Nephron (organoid): ENCODE measurements at regions not wholly inside any gene's neighbourhood (a gene's known extent, or its start where the extent isn't known, plus 50 kb on each side); places are given as distances from the start of the nearest gene placed in this dataset.

Experiments
- H3K27ac Mint-ChIP-seq, 3 experiments: 2 replicates each; pipeline ENCODE4 v1.8.0; 2020; ENCODE audit warnings: mixed read lengths in 3 of 3, mild to moderate bottlenecking in 2 of 3, moderate library complexity in 1 of 3
- H3K27me3 Mint-ChIP-seq: 2 replicates; pipeline ENCODE4 v1.8.0; 2021; ENCODE audit warnings: low read depth, mild to moderate bottlenecking, moderate library complexity, mixed read lengths
- H3K36me3 Mint-ChIP-seq: 2 replicates; pipeline ENCODE4 v1.8.0; 2020; ENCODE audit warnings: low read depth, mixed read lengths
- H3K4me1 Mint-ChIP-seq: 2 replicates; pipeline ENCODE4 v1.8.0; 2020; ENCODE audit warnings: mixed read lengths
- H3K4me3 Mint-ChIP-seq, 3 experiments: 2 replicates each; pipeline ENCODE4 v1.8.0; 2020; ENCODE audit warnings: mild to moderate bottlenecking in 3 of 3, mixed read lengths in 3 of 3, moderate library complexity in 2 of 3
- H3K9me3 Mint-ChIP-seq: 2 replicates; pipeline ENCODE4 v1.8.0; 2020; ENCODE audit warnings: mixed read lengths
- TF ChIP-seq, protein P1 (sequence below), 3 experiments: fragments of 200-600 bp; sonication (generic); IDR thresholded peaks; one replicate each; pipeline ENCODE4 v1.5.0; 2021; ENCODE audit warnings: antibody characterized with exemption in 3 of 3; ENCODE audit not compliant: unreplicated experiment in 3 of 3

DNA sequence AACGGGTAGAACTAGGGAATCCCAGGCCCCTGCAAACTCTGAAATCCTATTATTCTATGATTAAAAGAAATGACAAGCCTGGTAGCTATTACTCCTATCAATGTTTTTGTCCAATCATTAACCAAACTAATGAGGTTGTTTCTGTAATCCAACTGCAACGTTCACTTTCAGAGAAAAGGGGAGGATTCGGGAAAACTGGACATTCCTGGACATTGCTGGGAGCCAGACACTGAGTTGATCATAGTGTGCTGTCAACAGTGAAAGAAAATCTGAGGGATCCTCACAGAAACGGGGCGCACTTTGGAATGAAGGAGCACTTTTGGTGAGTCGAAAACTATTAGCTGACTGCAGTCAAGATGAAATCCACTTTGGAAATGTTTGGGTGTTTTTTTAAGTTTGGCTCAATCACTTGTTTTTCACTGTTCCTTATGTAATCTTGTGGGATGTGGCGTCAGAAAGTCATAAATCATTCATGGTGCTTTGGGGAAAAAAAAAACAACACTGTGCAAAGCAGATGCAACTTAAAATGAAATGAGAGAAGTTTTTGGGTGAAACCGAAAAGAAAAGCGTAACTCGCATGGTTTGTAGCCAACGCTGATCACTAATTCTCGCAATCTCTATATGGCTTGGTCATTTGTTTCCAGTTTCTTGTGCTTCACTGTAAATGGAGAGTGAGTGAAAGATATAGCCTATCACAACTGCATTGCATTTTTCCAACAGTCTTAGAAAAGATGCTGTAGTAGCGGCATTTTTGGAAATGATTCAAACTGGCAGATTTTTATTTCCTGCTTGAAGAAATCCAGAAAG lies 51.2 kb upstream of the ADRA1B start:
- peaks cover 16% of the 10 kb centered on the region for H3K4me1 Mint-ChIP-seq
- peak overlapping the region in 2 of 3 experiments; percentile 46 to 57 for H3K4me3 Mint-ChIP-seq
- no peaks in the 10 kb centered on the region for H3K9me3 Mint-ChIP-seq
- peak overlapping the region; percentile 65 to 82 (median 74) for H3K27ac Mint-ChIP-seq
- no peaks in the 10 kb centered on the region for H3K36me3 Mint-ChIP-seq
- TF ChIP-seq, protein P1, sequence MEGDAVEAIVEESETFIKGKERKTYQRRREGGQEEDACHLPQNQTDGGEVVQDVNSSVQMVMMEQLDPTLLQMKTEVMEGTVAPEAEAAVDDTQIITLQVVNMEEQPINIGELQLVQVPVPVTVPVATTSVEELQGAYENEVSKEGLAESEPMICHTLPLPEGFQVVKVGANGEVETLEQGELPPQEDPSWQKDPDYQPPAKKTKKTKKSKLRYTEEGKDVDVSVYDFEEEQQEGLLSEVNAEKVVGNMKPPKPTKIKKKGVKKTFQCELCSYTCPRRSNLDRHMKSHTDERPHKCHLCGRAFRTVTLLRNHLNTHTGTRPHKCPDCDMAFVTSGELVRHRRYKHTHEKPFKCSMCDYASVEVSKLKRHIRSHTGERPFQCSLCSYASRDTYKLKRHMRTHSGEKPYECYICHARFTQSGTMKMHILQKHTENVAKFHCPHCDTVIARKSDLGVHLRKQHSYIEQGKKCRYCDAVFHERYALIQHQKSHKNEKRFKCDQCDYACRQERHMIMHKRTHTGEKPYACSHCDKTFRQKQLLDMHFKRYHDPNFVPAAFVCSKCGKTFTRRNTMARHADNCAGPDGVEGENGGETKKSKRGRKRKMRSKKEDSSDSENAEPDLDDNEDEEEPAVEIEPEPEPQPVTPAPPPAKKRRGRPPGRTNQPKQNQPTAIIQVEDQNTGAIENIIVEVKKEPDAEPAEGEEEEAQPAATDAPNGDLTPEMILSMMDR (IDR thresholded peaks at IDR 0.05; ENCODE audit: unreplicated experiment in 3 of 3), result no peak
- H3K27me3 Mint-ChIP-seq, result peaks cover 25% of the 10 kb centered on the region

DNA sequence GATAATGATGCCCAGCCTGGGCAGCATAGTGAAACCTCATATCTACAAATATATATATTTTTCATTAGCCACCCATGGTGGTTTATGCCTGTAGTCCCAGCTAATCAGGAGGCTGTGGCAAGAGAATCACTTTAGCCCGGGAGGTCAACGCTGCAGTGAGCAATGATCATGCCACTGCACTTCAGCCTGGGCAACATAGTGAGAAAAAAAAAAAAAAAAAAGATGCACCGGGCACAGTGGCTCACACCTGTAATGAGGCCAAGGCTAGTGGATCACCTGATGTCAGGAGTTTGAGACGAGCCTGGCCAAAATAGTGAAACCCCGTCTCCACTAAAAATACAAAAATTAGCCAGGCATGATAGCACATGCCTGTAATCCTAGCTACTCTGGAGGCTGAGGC lies 50.2 kb upstream of the ADRA1B start:
- Mint-ChIP-seq H3K4me1 (peaks cover 16% of the 10 kb centered on the region), H3K9me3 (no peaks in the 10 kb centered on the region), H3K4me3 (no peak overlapping the region), H3K27ac (no peak overlapping the region), H3K36me3 (no peaks in the 10 kb centered on the region), H3K27me3 (peaks cover 29% of the 10 kb centered on the region)
- TF ChIP-seq, protein P1 (IDR thresholded peaks at IDR 0.05; ENCODE audit: unreplicated experiment in 3 of 3), result no peak
